Stimulated activated naive CD8-positive, alpha-beta T cell treated with anti-CD3 and anti-CD28 coated beads, Interleukin-15, Interleukin-2, amounts not matched to agents 100 U/mL and 50 U/mL, for 24 hours (primary cell): ENCODE measurements at regions not wholly inside any gene's neighbourhood (a gene's known extent, or its start where the extent isn't known, plus 50 kb on each side); places are given as distances from the start of the nearest gene placed in this dataset.

Experiments used
- ATAC-seq: fragments of 150-1000 bp; cut with Tn5 transposase; one replicate; pipeline ENCODE4 v1.10.0; 2021
- DNase-seq: peaks from one replicate; pipeline ENCODE4 v3.0.0; 2021

- DNase-seq (no peak), ATAC-seq (no peak)
Measured at GRCh38 chr18:61989138-61989537, 96.3 kb upstream of the RNF152 start.

- ATAC-seq (no peak), DNase-seq (no peak)
Measured at GRCh38 chr18:61988100-61988499, 95.3 kb upstream of the RNF152 start.

- ATAC-seq (no peak), DNase-seq (no peak)
Measured at GRCh38 chr18:61985681-61986080, 92.9 kb upstream of the RNF152 start.

GRCh38 chr18:61984349-61984748 lies 91.5 kb upstream of the RNF152 start:
- ATAC-seq = no peak
- no peak for DNase-seq

DNA sequence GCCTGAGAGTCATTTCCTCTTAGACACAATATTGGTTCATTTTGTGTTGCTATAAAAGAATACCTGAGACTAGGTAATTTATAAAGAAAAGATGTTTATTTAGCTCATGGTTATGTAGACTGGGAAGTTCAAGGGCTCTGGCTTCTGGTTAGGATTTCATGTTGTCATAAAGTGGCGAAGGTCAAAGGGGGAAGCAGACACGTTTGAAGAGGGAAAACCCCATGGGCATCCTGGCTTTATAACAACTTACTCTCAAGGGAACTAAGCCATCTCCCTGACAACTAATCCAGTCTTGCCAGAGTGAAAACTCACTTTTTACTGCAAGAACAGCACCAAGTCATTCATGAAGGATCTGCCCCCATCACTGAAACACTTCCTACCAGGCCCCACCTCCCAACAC lies 89.7 kb upstream of the RNF152 start:
- DNase-seq = no peak
- ATAC-seq = no peak

- DNase-seq (no peak), ATAC-seq (no peak)
Measured at GRCh38 chr18:61980355-61980754, 87.5 kb upstream of the RNF152 start.

- no peak for DNase-seq
- ATAC-seq = peak; percentile 65
Measured at GRCh38 chr18:61975526-61976326, 82.9 kb upstream of the RNF152 start.

- no peak for DNase-seq
- ATAC-seq = no peak
Measured at GRCh38 chr18:61973273-61974115, 80.7 kb upstream of the RNF152 start.

DNA sequence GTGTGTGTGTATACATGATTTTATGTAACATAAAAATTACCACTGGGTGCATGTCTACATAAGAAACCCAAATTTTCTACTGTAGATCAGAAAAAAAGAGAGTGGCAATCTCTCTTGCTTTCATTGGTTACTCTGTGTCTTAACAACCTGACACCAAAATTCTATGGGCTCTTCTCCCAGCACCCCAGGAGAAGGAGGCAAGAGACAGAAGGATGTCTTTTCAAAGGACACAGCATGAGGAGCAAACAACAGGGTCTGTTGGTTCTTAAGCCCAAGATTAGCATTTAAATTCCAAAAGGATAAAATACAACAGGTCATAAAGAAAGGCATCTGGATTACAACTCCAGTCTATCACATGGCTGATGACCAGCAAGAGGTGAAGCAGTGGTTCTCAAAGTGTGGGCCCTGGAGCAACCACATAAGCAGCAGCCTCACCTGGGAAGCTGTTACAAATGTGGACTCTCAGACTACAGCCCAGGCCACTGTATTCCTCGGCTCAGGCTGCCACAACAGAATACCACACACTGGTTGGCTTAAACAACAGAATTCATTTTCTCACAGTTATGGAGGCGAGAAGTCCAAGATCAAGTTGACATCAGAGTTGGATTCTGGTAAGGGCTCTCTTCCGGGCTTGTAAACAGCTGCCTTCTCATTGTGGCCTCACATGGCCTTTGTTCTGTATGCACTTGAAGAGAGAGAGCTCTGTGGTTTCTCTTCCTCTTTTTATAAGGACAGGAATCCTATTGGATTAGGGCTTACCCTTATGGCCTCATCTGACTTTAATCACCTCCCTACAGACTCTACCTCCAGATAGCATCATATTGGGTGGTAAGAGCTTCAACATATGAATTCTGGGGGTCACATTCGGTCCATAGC lies 79.8 kb upstream of the RNF152 start:
- no peak for ATAC-seq
- no peak for DNase-seq

- DNase-seq (no peak), ATAC-seq (no peak)
Measured at GRCh38 chr18:61967252-61967891, 74.6 kb upstream of the RNF152 start.

DNA sequence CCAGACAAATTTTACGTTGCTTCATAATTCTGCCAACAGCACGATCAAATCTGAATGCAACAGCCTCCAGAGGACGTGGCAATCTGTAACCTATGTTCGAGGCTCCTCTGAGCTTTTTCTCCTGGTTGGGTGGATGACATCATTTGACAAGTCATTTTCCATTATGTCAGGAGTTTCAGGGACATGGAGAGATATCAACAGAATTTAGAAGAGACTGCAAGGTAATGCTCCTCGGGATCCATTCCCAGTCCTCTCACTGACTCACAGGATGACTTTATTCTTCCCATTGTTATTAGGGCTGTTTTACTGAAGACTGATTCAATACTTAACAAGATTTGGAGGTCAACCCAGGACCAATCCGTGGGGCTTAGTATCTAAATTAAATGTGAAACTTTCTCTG lies 72.5 kb upstream of the RNF152 start:
- ATAC-seq (no peak), DNase-seq (no peak)

DNA sequence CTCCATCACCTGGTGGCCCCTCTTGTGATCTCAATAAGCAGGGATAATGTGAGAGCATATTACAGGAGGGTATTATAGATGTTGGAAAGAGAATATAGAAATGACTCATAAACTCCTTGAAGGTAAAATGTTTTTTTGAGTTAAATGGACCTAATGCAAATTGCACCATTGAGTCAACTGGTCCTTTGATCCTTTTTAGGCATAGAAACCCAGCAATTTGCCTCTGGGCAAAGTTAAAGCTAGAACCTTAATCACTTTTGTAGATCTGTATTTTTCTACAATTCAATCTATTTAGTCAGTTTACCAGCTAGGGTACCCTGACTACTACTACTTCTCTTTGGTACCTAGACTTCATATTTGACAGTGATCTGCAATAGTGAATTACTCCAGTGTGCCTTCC lies 71.8 kb upstream of the RNF152 start:
- DNase-seq = no peak

DNA sequence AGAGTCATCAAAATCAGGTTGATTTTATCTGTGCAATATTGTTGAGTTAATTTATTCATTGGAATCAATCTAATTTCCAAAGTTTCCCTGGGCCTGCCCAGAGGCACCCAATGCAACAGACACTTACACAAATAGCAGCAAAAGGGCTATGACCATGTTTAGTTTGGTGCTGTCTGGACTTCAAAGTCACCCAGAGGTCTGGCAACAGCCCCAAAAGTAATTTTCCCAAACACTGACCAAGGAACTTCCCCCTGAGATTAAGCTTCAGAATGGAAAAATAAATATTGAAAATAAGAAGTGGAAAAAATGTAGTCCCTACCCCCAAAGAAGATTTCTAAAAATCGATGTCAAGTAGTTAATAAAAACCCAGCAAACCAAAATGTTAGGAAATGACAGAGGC lies 70.9 kb upstream of the RNF152 start:
- ATAC-seq = no peak
- DNase-seq = no peak

More for the DNA sequence above, 71.8 kb upstream of the RNF152 start:
- no peak for ATAC-seq

DNA sequence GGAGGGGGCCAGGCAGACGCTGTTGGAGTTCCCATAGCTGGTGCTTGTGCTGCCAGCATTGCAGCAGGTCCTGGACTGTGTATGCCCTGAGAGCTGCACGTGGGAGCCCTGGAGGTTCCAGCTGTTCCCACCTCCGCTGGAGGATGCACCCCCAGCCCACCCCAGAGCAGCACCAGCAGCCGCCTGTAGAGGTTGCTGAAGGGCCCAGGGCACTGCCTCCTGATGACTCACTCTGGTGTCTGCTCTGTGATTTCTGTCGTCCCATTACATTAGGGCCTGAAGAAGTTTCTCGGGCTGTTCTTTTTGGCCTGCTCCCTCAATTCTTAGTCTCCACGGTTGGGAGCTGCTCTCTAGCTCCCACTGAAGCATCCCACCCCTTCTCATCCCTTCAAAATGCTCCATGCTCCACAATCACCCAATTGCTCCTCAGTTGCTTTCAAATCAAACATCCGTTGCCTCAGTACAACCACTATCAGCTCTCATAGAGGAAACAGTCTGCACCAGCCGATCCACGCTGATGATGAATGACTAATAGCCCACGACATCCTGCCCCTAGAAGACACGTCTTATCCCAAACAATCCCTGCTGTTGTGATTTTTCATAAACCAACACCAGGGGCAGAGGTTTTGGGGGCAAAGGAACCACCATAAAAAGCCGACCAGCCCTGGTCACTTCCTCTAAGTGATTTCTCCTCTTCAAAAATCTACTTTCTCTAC lies 65.2 kb upstream of the RNF152 start:
- no peak for DNase-seq

DNA sequence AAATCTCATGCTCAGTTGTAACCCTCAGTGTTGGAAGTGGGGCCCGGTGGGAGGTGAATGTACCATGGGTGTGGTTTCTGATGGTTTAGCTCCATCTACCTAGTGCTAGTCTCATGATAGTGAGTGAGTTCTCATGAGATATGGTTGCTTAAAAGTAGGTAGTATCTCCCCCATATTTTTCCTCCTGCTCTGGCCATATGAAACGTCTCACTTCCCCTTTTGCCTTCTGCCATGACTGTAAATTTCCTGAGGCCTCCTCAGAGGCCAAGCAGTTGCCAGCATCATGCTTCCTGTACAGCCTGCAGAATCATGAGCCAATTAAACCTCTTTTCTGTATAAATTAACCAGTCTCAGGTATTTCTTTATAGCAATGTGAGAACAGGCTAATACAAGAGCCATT lies 62.8 kb upstream of the RNF152 start:
- no peak for ATAC-seq
- no peak for DNase-seq

More for the DNA sequence above, 65.2 kb upstream of the RNF152 start:
- ATAC-seq = no peak

GRCh38 chr18:61954096-61954746 lies 61.4 kb upstream of the RNF152 start:
- DNase-seq (no peak), ATAC-seq (no peak)

DNA sequence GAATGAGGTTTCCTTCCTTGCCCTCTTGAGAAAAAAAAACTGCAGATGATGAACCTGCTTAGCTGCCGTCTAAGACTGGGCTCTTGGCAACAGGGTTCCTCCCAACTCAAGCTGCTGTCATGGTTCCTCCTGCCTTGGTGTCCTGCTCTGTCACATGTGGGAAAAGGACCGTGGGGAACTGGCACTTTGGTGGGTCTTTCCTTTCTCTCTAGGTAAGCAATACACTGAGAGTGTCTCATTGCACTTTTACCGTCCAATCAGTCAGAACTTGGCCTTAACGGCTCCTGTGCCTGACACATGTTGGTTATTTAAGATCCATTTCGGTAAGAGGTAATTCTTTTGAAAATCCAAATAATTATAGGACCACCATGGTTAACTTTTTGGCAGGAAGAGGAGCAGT lies 60.8 kb upstream of the RNF152 start:
- no peak for ATAC-seq
- no peak for DNase-seq

GRCh38 chr18:61953161-61953560 lies 60.4 kb upstream of the RNF152 start:
- no peak for ATAC-seq
- DNase-seq = no peak

- ATAC-seq (no peak), DNase-seq (no peak)
Measured at GRCh38 chr18:61951396-61951795, 58.6 kb upstream of the RNF152 start.

- no peak for DNase-seq
- no peak for ATAC-seq
Measured at GRCh38 chr18:61950371-61950770, 57.6 kb upstream of the RNF152 start.

- ATAC-seq = no peak
- no peak for DNase-seq
Measured at GRCh38 chr18:61949946-61950345, 57.1 kb upstream of the RNF152 start.
